GM12872 (cell line): ENCODE measurements at regions not wholly inside any gene's neighbourhood (a gene's known extent, or its start where the extent isn't known, plus 50 kb on each side); places are given as distances from the start of the nearest gene placed in this dataset.

Source experiments
- CTCF ChIP-seq: IDR thresholded peaks from 3 replicates; pipeline ENCODE4 v1.5.1; 2011; ENCODE audit warnings: low read depth, mild to moderate bottlenecking, low read length, moderate library complexity; ENCODE audit not compliant: insufficient read depth

- TF ChIP-seq CTCF: peak; percentile 51
Measured at GRCh38 chr18:25672490-25672889, 320.5 kb upstream of the ZNF521 start.

GRCh38 chr18:25669741-25670140, 317.8 kb upstream of the ZNF521 start:
- no peak for TF ChIP-seq CTCF

- TF ChIP-seq CTCF: no peak
Measured at GRCh38 chr18:25662272-25662671, 310.3 kb upstream of the ZNF521 start.

- no peak for TF ChIP-seq CTCF
Measured at GRCh38 chr18:25661831-25662230, 309.9 kb upstream of the ZNF521 start.

- no peak for TF ChIP-seq CTCF
Measured at GRCh38 chr18:25659541-25659940, 307.6 kb upstream of the ZNF521 start.

- TF ChIP-seq CTCF: no peak
Measured at GRCh38 chr18:25658476-25658875, 306.5 kb upstream of the ZNF521 start.

GRCh38 chr18:25651553-25651952, 299.6 kb upstream of the ZNF521 start:
- no peak for TF ChIP-seq CTCF
